ENCODE measurements at regions not wholly inside any gene's neighbourhood (a gene's known extent, or its start where the extent isn't known, plus 50 kb on each side); places are given as distances from the start of the nearest gene placed in this dataset.

GRCh38 chr10:9028231-9028630, 973.7 kb downstream of the GATA3 start:
- Histone ChIP-seq H4K20me1 (ENCODE audit: control insufficient read depth, insufficient read depth, low read depth, low read length) (no peaks in the 10 kb centered on the region), H3K27ac (ENCODE audit: low read depth, low read length) (no peak overlapping the region), H3K9me3 (ENCODE audit: control insufficient read depth, insufficient read depth, low read length) (no peaks in the 10 kb centered on the region), H3F3A (ENCODE audit: control insufficient read depth, insufficient read depth) (no peaks in the 10 kb centered on the region), H3K36me3 (ENCODE audit: control insufficient read depth, low read length) (no peaks in the 10 kb centered on the region), H3K9me2 (replicated peaks; ENCODE audit: control insufficient read depth, low read length) (no peaks in the 10 kb centered on the region), H3K4me2 (ENCODE audit: low read length) (no peak overlapping the region), H3K27me3 (ENCODE audit: control insufficient read depth, low read length) (no peaks in the 10 kb centered on the region), H3K4me3 (ENCODE audit: low read length) (no peak overlapping the region), H3K4me1 (ENCODE audit: control insufficient read depth, low read length) (no peaks in the 10 kb centered on the region), H3K79me2 (ENCODE audit: control insufficient read depth, low read length) (no peaks in the 10 kb centered on the region)
- TF ChIP-seq EZH2phosphoT487 (IDR thresholded peaks at IDR 0.05; ENCODE audit: borderline replicate concordance, low read length) (no peak), CTCF (IDR thresholded peaks at IDR 0.05; ENCODE audit: low read depth, low read length, poor library complexity, severe bottlenecking) (no peak)

- H3K4me1 ChIP-seq (ENCODE audit: control insufficient read depth, low read length): no peaks in the 10 kb centered on the region
- H3K9me3 ChIP-seq (ENCODE audit: control insufficient read depth, insufficient read depth, low read length): no peaks in the 10 kb centered on the region
- H3F3A ChIP-seq (ENCODE audit: control insufficient read depth, insufficient read depth): no peaks in the 10 kb centered on the region
- no peaks in the 10 kb centered on the region for H3K36me3 ChIP-seq (ENCODE audit: control insufficient read depth, low read length)
- H3K9me2 ChIP-seq (replicated peaks; ENCODE audit: control insufficient read depth, low read length): no peaks in the 10 kb centered on the region
- no peaks in the 10 kb centered on the region for H3K79me2 ChIP-seq (ENCODE audit: control insufficient read depth, low read length)
- no peak overlapping the region for H3K4me3 ChIP-seq (ENCODE audit: low read length)
- H3K27me3 ChIP-seq (ENCODE audit: control insufficient read depth, low read length): no peaks in the 10 kb centered on the region
- no peak overlapping the region for H3K27ac ChIP-seq (ENCODE audit: low read depth, low read length)
- no peak overlapping the region for H3K4me2 ChIP-seq (ENCODE audit: low read length)
- no peaks in the 10 kb centered on the region for H4K20me1 ChIP-seq (ENCODE audit: control insufficient read depth, insufficient read depth, low read depth, low read length)
- no peak for TF ChIP-seq EZH2phosphoT487 (IDR thresholded peaks at IDR 0.05; ENCODE audit: borderline replicate concordance, low read length)
- TF ChIP-seq CTCF (IDR thresholded peaks at IDR 0.05; ENCODE audit: low read depth, low read length, poor library complexity, severe bottlenecking): no peak
These were observed 980.9 kb downstream of the GATA3 start for GRCh38 chr10:9035355-9035754.

- H3K9me3 ChIP-seq (ENCODE audit: control insufficient read depth, insufficient read depth, low read length): no peaks in the 10 kb centered on the region
- no peaks in the 10 kb centered on the region for H3K9me2 ChIP-seq (replicated peaks; ENCODE audit: control insufficient read depth, low read length)
- H3K79me2 ChIP-seq (ENCODE audit: control insufficient read depth, low read length): no peaks in the 10 kb centered on the region
- TF ChIP-seq EZH2phosphoT487 (IDR thresholded peaks at IDR 0.05; ENCODE audit: borderline replicate concordance, low read length): no peak
- no peak for TF ChIP-seq CTCF (IDR thresholded peaks at IDR 0.05; ENCODE audit: low read depth, low read length, poor library complexity, severe bottlenecking)
- H3K4me3 ChIP-seq (ENCODE audit: low read length): no peak overlapping the region
- H3K27ac ChIP-seq (ENCODE audit: low read depth, low read length): no peak overlapping the region
- no peak overlapping the region for H3K4me2 ChIP-seq (ENCODE audit: low read length)
- H3F3A ChIP-seq (ENCODE audit: control insufficient read depth, insufficient read depth): no peaks in the 10 kb centered on the region
- no peaks in the 10 kb centered on the region for H3K36me3 ChIP-seq (ENCODE audit: control insufficient read depth, low read length)
- no peaks in the 10 kb centered on the region for H3K4me1 ChIP-seq (ENCODE audit: control insufficient read depth, low read length)
- H3K27me3 ChIP-seq (ENCODE audit: control insufficient read depth, low read length): no peaks in the 10 kb centered on the region
- no peaks in the 10 kb centered on the region for H4K20me1 ChIP-seq (ENCODE audit: control insufficient read depth, insufficient read depth, low read depth, low read length)
These were observed 982.3 kb downstream of the GATA3 start for GRCh38 chr10:9036711-9037204.

Measured in DOHH2 (cell line).